ENCODE measurements at regions not wholly inside any gene's neighbourhood (a gene's known extent, or its start where the extent isn't known, plus 50 kb on each side); places are given as distances from the start of the nearest gene placed in this dataset.

DNA sequence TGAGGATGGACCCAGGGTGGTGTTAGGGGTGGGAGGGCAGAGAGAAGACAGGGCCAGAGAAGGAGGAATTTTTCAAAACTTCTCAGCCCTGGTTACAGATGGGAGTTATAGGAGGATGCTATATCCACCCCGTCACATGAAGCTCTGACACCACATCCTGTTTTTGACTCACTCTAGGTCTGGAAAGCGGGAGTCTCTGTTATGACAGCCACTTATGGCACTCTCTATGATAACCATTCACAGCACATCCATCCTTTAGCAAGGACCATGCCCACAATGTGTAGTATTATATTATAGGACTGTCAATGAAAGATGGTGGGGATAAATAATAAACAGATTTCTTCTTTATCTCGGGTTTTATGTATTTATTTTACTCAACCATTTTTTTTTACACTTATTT, 461.2 kb downstream of the CDH2 start:
- DNase-seq (ENCODE audit: extremely low spot score), result no peak
- intact Hi-C loops (cut with DNase I), result no loop called here
- Histone ChIP-seq H3K4me1 (no peaks in the 10 kb centered on the region), H3K36me3 (no peaks in the 10 kb centered on the region), H3K4me3 (no peak overlapping the region), H3K27ac (replicated peaks in 1 of 4) (no peak overlapping the region), H3K9me3 (no peaks in the 10 kb centered on the region), H3K27me3 (no peaks in the 10 kb centered on the region)
- no peak for TF ChIP-seq EP300 (IDR thresholded peaks at IDR 0.05)
- TF ChIP-seq POLR2AphosphoS5 (IDR thresholded peaks at IDR 0.05), result no peak
- TF ChIP-seq, protein P1, sequence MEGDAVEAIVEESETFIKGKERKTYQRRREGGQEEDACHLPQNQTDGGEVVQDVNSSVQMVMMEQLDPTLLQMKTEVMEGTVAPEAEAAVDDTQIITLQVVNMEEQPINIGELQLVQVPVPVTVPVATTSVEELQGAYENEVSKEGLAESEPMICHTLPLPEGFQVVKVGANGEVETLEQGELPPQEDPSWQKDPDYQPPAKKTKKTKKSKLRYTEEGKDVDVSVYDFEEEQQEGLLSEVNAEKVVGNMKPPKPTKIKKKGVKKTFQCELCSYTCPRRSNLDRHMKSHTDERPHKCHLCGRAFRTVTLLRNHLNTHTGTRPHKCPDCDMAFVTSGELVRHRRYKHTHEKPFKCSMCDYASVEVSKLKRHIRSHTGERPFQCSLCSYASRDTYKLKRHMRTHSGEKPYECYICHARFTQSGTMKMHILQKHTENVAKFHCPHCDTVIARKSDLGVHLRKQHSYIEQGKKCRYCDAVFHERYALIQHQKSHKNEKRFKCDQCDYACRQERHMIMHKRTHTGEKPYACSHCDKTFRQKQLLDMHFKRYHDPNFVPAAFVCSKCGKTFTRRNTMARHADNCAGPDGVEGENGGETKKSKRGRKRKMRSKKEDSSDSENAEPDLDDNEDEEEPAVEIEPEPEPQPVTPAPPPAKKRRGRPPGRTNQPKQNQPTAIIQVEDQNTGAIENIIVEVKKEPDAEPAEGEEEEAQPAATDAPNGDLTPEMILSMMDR (IDR thresholded peaks at IDR 0.05), result no peak
- no peak for TF ChIP-seq POLR2A (IDR thresholded peaks at IDR 0.05; ENCODE audit: low read depth)
- 88% methylated on average over 3 of the region's 3 CpGs for WGBS

DNA sequence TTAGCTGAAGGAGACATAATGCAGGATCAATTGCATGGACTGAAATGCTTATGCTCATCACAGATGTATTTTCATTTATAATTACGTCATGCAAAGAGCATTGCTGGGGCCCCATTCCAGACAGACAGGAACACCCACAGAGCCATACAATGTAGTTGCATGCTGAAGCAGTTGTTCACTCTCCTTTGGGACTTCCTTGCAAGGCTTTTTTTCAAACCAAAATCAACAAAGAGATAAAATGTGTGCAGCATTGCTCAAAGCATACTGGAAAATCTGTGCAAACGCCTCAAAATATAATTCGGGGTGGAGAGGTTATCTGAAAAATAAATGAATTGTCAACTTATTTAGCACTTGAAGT, 463.2 kb downstream of the CDH2 start:
- 54% methylated on average over 3 of the region's 3 CpGs for WGBS
- H3K4me1 ChIP-seq, result no peaks in the 10 kb centered on the region
- intact Hi-C loops (cut with DNase I), result no loop called here
- H3K9me3 ChIP-seq, result peaks cover 0 to 8% (median 3%) of the 10 kb centered on the region in 4 donors
- no peak for DNase-seq (ENCODE audit: extremely low spot score)
- TF ChIP-seq POLR2AphosphoS5 (IDR thresholded peaks at IDR 0.05), result no peak
- no peak for TF ChIP-seq EP300 (IDR thresholded peaks at IDR 0.05)
- TF ChIP-seq POLR2A (IDR thresholded peaks at IDR 0.05; ENCODE audit: low read depth), result no peak
- TF ChIP-seq, protein P1 (IDR thresholded peaks at IDR 0.05), result no peak
- no peak overlapping the region for H3K27ac ChIP-seq (replicated peaks in 1 of 4)
- H3K4me3 ChIP-seq, result no peak overlapping the region
- no peaks in the 10 kb centered on the region for H3K27me3 ChIP-seq
- no peaks in the 10 kb centered on the region for H3K36me3 ChIP-seq

DNA sequence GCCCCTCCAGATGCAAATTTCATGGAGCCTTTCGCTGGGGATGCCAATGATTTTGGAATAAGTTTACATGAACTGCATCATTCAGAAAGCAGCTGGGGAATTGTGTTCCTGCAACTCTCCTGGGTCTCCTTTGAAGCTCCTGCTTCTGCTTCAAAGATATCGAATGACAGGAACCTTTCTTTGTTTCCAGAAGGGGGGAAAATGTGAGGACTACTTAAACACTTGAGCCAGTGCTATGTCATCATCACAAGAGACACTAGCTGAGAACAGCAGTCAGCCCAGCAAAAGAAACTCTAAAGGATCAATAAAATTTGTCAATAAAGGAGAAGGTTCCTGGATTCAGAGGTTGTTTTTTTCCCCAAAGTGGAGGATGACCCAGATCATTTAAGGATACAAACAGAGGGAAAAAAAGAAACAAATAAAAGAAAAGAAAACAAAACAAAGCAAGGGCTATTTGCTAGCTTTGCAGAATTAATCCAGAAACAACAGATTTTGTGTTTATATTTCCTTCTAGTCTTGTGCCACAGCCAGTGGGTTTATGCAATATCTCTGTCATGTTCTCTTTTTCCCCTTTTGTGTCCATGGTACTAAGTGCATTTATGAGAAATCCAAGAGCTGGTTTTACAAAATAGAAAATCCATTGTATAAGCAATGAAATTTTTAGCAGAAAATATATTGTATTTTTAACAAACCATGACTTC, 463.7 kb downstream of the CDH2 start:
- intact Hi-C loops (cut with DNase I), result no loop called here
- Histone ChIP-seq H3K36me3 (no peaks in the 10 kb centered on the region), H3K27ac (replicated peaks in 1 of 4) (no peak overlapping the region), H3K4me1 (no peaks in the 10 kb centered on the region), H3K9me3 (peaks cover 0 to 10% (median 3%) of the 10 kb centered on the region in 4 donors), H3K4me3 (no peak overlapping the region), H3K27me3 (no peaks in the 10 kb centered on the region)
- WGBS, result 57% methylated on average over 2 of the region's 2 CpGs
- DNase-seq (ENCODE audit: extremely low spot score), result no peak
- TF ChIP-seq, protein P1 (IDR thresholded peaks at IDR 0.05), result no peak
- no peak for TF ChIP-seq POLR2AphosphoS5 (IDR thresholded peaks at IDR 0.05)
- no peak for TF ChIP-seq EP300 (IDR thresholded peaks at IDR 0.05)
- no peak for TF ChIP-seq POLR2A (IDR thresholded peaks at IDR 0.05; ENCODE audit: low read depth)

DNA sequence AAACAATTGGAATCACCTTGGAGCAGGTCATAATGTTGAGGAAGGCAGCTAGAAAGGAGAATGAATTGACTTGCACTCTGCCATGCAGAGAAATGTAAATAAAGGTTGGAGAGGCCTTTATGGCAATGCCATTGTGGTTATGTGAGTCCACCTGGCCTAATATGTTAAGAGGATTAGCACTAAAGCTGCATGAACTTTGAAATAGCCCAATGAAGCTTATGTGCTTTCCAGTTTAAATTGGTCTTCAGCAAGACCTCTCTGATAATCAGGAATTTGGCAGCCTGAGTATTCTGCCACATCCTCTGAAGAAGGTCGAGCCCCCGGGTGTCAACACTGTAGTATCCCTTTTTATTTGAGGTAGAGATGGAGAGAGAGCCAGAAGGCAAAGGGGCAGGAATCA, 464.9 kb downstream of the CDH2 start:
- no peak for DNase-seq (ENCODE audit: extremely low spot score)
- H3K4me1 ChIP-seq, result no peaks in the 10 kb centered on the region
- H3K27ac ChIP-seq (replicated peaks in 1 of 4), result no peak overlapping the region
- H3K9me3 ChIP-seq, result peaks cover 0 to 10% (median 3%) of the 10 kb centered on the region in 4 donors
- TF ChIP-seq EP300 (IDR thresholded peaks at IDR 0.05) (no peak), POLR2A (IDR thresholded peaks at IDR 0.05; ENCODE audit: low read depth) (no peak), POLR2AphosphoS5 (IDR thresholded peaks at IDR 0.05) (no peak)
- TF ChIP-seq, protein P1 (IDR thresholded peaks at IDR 0.05), result no peak
- intact Hi-C loops (cut with DNase I), result no loop called here
- no peaks in the 10 kb centered on the region for H3K36me3 ChIP-seq
- H3K27me3 ChIP-seq, result no peaks in the 10 kb centered on the region
- 64% methylated on average over 2 of the region's 2 CpGs for WGBS
- H3K4me3 ChIP-seq, result no peak overlapping the region

DNA sequence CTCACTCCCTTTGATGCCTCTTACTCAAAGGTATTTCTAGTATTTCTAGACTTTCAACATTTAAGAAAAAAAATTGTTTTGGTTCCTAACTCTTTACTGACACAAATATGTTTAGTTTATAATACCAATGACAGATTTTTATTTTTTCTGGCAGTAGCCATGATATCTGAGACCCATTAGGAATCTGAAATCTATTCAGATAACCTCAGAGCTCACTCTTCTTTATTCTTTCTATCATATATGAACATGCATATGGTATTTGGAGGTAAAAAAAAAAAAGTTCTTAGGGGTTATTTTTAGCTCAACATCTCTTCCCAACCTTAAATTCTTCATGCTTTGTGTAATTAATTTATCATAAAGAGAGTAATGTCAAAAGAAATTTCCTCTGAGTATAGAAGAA, 465.5 kb downstream of the CDH2 start:
- Histone ChIP-seq H3K4me1 (no peaks in the 10 kb centered on the region), H3K36me3 (no peaks in the 10 kb centered on the region), H3K27ac (replicated peaks in 1 of 4) (no peak overlapping the region), H3K27me3 (no peaks in the 10 kb centered on the region), H3K4me3 (no peak overlapping the region), H3K9me3 (peaks cover 0 to 10% (median 3%) of the 10 kb centered on the region in 4 donors)
- no peak for TF ChIP-seq EP300 (IDR thresholded peaks at IDR 0.05)
- TF ChIP-seq POLR2AphosphoS5 (IDR thresholded peaks at IDR 0.05), result no peak
- no peak for DNase-seq (ENCODE audit: extremely low spot score)
- intact Hi-C loops (cut with DNase I), result no loop called here

All from esophagus muscularis mucosa (tissue), 4 donors.